ENCODE measurements at regions not wholly inside any gene's neighbourhood (a gene's known extent, or its start where the extent isn't known, plus 50 kb on each side); places are given as distances from the start of the nearest gene placed in this dataset.

- H3K27ac ChIP-seq, result no peak overlapping the region
- no peaks in the 10 kb centered on the region for H3K9me3 ChIP-seq
- no peaks in the 10 kb centered on the region for H3K36me3 ChIP-seq
- in situ Hi-C loops (cut with MboI; ENCODE audit: low pct_ligation_motif_present in 1 of 4, low pct_unique_long_range_greater_than_20kb in 1 of 4, low sequenced_read_pairs in 3 of 4) (no loop called here), intact Hi-C loops (cut with DNase I; ENCODE audit: low total_unique reads) (no loop called here)
- no peak for DNase-seq
- no peaks in the 10 kb centered on the region for H3K27me3 ChIP-seq
- WGBS, 2 donors (ENCODE audit: low coverage in 1 of 2), result 89 to 98% methylated on average over 11 to 15 of the region's 15 CpGs
- TF ChIP-seq POLR2A (IDR thresholded peaks at IDR 0.05), result no peak
- no peak for TF ChIP-seq EP300 (IDR thresholded peaks at IDR 0.05; ENCODE audit: low read depth)
- TF ChIP-seq POLR2AphosphoS5 (IDR thresholded peaks at IDR 0.05), result no peak
- TF ChIP-seq CTCF (IDR thresholded peaks at IDR 0.05), result no peak
- no peaks in the 10 kb centered on the region for H3K4me1 ChIP-seq
- no peak overlapping the region for H3K4me3 ChIP-seq
Measured at GRCh38 chr2:10242451-10242850, 60.3 kb upstream of the HPCAL1 start.

GRCh38 chr2:10242998-10243925 is 59.4 kb upstream of the HPCAL1 start:
- 92 to 100% methylated on average over 1 to 28 of the region's 28 CpGs for WGBS, 2 donors (ENCODE audit: low coverage in 1 of 2)
- DNase-seq, result no peak
- in situ Hi-C loops (cut with MboI; ENCODE audit: low pct_ligation_motif_present in 1 of 4, low pct_unique_long_range_greater_than_20kb in 1 of 4, low sequenced_read_pairs in 3 of 4), result no loop called here

GRCh38 chr2:10243926-10244270 is 58.8 kb upstream of the HPCAL1 start:
- Histone ChIP-seq H3K9me3 (no peaks in the 10 kb centered on the region), H3K4me1 (no peaks in the 10 kb centered on the region), H3K36me3 (no peaks in the 10 kb centered on the region), H3K4me3 (no peak overlapping the region), H3K27me3 (no peaks in the 10 kb centered on the region), H3K27ac (no peak overlapping the region)
- 72 to 88% methylated on average over 6 to 10 of the region's 10 CpGs for WGBS, 2 donors (ENCODE audit: low coverage in 1 of 2)
- TF ChIP-seq POLR2A (IDR thresholded peaks at IDR 0.05), result no peak
- TF ChIP-seq EP300 (IDR thresholded peaks at IDR 0.05; ENCODE audit: low read depth), result no peak
- TF ChIP-seq POLR2AphosphoS5 (IDR thresholded peaks at IDR 0.05), result no peak
- TF ChIP-seq CTCF (IDR thresholded peaks at IDR 0.05), result no peak
- DNase-seq, result no peak
- in situ Hi-C loops (cut with MboI; ENCODE audit: low pct_ligation_motif_present in 1 of 4, low pct_unique_long_range_greater_than_20kb in 1 of 4, low sequenced_read_pairs in 3 of 4), result no loop called here
- intact Hi-C loops (cut with DNase I; ENCODE audit: low total_unique reads), result no loop called here

More at GRCh38 chr2:10242998-10243925, 59.4 kb upstream of the HPCAL1 start:
- TF ChIP-seq POLR2AphosphoS5 (IDR thresholded peaks at IDR 0.05) (no peak), POLR2A (IDR thresholded peaks at IDR 0.05) (no peak), EP300 (IDR thresholded peaks at IDR 0.05; ENCODE audit: low read depth) (no peak), CTCF (IDR thresholded peaks at IDR 0.05) (no peak)
- intact Hi-C loops (cut with DNase I; ENCODE audit: low total_unique reads), result no loop called here
- no peaks in the 10 kb centered on the region for H3K4me1 ChIP-seq
- H3K27me3 ChIP-seq, result no peaks in the 10 kb centered on the region
- H3K4me3 ChIP-seq, result no peak overlapping the region
- H3K27ac ChIP-seq, result no peak overlapping the region
- H3K36me3 ChIP-seq, result no peaks in the 10 kb centered on the region
- no peaks in the 10 kb centered on the region for H3K9me3 ChIP-seq

GRCh38 chr2:10245021-10245420 is 57.7 kb upstream of the HPCAL1 start:
- no peaks in the 10 kb centered on the region for H3K27me3 ChIP-seq
- no peaks in the 10 kb centered on the region for H3K4me1 ChIP-seq
- H3K9me3 ChIP-seq, result peaks cover 5 to 6% of the 10 kb centered on the region in 2 donors
- TF ChIP-seq CTCF (IDR thresholded peaks at IDR 0.05), result no peak
- no peak for TF ChIP-seq EP300 (IDR thresholded peaks at IDR 0.05; ENCODE audit: low read depth)
- TF ChIP-seq POLR2A (IDR thresholded peaks at IDR 0.05), result no peak
- no peak for TF ChIP-seq POLR2AphosphoS5 (IDR thresholded peaks at IDR 0.05)
- in situ Hi-C loops (cut with MboI; ENCODE audit: low pct_ligation_motif_present in 1 of 4, low pct_unique_long_range_greater_than_20kb in 1 of 4, low sequenced_read_pairs in 3 of 4), result no loop called here
- intact Hi-C loops (cut with DNase I; ENCODE audit: low total_unique reads), result no loop called here
- WGBS, 2 donors (ENCODE audit: low coverage in 1 of 2), result 82 to 86% methylated on average over 2 to 8 of the region's 8 CpGs
- H3K4me3 ChIP-seq, result no peak overlapping the region
- no peaks in the 10 kb centered on the region for H3K36me3 ChIP-seq
- H3K27ac ChIP-seq, result no peak overlapping the region
- no peak for DNase-seq
